ENCODE measurements at regions not wholly inside any gene's neighbourhood (a gene's known extent, or its start where the extent isn't known, plus 50 kb on each side); places are given as distances from the start of the nearest gene placed in this dataset.

- Histone ChIP-seq H2AFZ (ENCODE audit: low read depth, low read length) (no peak overlapping the region), H3K27ac (ENCODE audit: low read depth, low read length) (no peak overlapping the region), H3K79me2 (ENCODE audit: insufficient read depth, low read length) (no peaks in the 10 kb centered on the region), H3K4me1 (ENCODE audit: insufficient read depth, low read length) (no peaks in the 10 kb centered on the region), H3K27me3 (ENCODE audit: insufficient read depth, low read length) (peaks cover 2% of the 10 kb centered on the region), H3K9me3 (ENCODE audit: insufficient read depth, low read depth, low read length) (no peaks in the 10 kb centered on the region), H3K4me3 (ENCODE audit: insufficient read depth, low read depth, low read length) (no peak overlapping the region), H4K20me1 (ENCODE audit: insufficient read depth, low read length) (no peaks in the 10 kb centered on the region), H3K9ac (ENCODE audit: low read length) (no peak overlapping the region), H3K36me3 (ENCODE audit: insufficient read depth, low read length) (no peaks in the 10 kb centered on the region), H3K4me2 (ENCODE audit: low read length) (no peak overlapping the region)
- no peak for TF ChIP-seq EZH2 (IDR thresholded peaks at IDR 0.05; ENCODE audit: insufficient read depth, low read length)
- TF ChIP-seq, protein P1, sequence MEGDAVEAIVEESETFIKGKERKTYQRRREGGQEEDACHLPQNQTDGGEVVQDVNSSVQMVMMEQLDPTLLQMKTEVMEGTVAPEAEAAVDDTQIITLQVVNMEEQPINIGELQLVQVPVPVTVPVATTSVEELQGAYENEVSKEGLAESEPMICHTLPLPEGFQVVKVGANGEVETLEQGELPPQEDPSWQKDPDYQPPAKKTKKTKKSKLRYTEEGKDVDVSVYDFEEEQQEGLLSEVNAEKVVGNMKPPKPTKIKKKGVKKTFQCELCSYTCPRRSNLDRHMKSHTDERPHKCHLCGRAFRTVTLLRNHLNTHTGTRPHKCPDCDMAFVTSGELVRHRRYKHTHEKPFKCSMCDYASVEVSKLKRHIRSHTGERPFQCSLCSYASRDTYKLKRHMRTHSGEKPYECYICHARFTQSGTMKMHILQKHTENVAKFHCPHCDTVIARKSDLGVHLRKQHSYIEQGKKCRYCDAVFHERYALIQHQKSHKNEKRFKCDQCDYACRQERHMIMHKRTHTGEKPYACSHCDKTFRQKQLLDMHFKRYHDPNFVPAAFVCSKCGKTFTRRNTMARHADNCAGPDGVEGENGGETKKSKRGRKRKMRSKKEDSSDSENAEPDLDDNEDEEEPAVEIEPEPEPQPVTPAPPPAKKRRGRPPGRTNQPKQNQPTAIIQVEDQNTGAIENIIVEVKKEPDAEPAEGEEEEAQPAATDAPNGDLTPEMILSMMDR (IDR thresholded peaks at IDR 0.05; ENCODE audit: insufficient read depth, low read depth, low read length), result no peak
- H3K36me3 Mint-ChIP-seq (ENCODE audit: low read depth, unreplicated experiment), result no peaks in the 10 kb centered on the region
- no peak overlapping the region for H3K4me3 Mint-ChIP-seq (ENCODE audit: unreplicated experiment)
- DNase-seq (ENCODE audit: low read depth), result no peak
- no peak for FAIRE-seq
- H3K4me1 Mint-ChIP-seq (ENCODE audit: low read depth, unreplicated experiment), result peaks cover 5% of the 10 kb centered on the region
- H3K9me3 Mint-ChIP-seq (ENCODE audit: unreplicated experiment), result no peaks in the 10 kb centered on the region
- no peak overlapping the region for H3K27ac Mint-ChIP-seq (ENCODE audit: unreplicated experiment)
- H3K27me3 Mint-ChIP-seq (ENCODE audit: low read depth, unreplicated experiment), result peaks cover 5% of the 10 kb centered on the region
Observed at GRCh38 chr10:7493996-7494395, 83.2 kb upstream of the SFMBT2 start.

DNA sequence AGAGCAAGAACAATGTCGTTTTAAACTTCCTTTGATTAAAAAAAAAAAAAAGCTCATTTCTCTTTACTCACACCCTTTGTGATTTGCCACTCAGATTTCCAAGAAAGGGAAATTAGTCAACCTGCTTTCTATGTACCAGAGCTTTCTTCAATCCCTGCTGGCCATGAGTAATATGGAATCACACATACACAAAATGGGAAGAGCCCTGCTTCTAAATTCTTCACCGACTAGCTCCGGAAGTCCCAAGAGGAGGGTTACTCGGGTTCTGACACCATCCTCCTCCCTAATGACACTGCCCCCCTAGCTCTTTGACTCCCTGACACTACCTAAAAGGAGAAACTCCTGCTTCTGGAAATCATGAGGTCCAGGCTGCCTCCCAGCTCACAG, 81.8 kb upstream of the SFMBT2 start:
- no peaks in the 10 kb centered on the region for H3K9me3 ChIP-seq (ENCODE audit: insufficient read depth, low read depth, low read length)
- no peaks in the 10 kb centered on the region for H3K36me3 Mint-ChIP-seq (ENCODE audit: low read depth, unreplicated experiment)
- no peak overlapping the region for H3K9ac ChIP-seq (ENCODE audit: low read length)
- no peak overlapping the region for H3K4me3 ChIP-seq (ENCODE audit: insufficient read depth, low read depth, low read length)
- no peaks in the 10 kb centered on the region for H4K20me1 ChIP-seq (ENCODE audit: insufficient read depth, low read length)
- peak overlapping the region; percentile 35 for H3K4me3 Mint-ChIP-seq (ENCODE audit: unreplicated experiment)
- no peaks in the 10 kb centered on the region for H3K36me3 ChIP-seq (ENCODE audit: insufficient read depth, low read length)
- FAIRE-seq, result no peak
- no peak for TF ChIP-seq EZH2 (IDR thresholded peaks at IDR 0.05; ENCODE audit: insufficient read depth, low read length)
- TF ChIP-seq, protein P1 (IDR thresholded peaks at IDR 0.05; ENCODE audit: insufficient read depth, low read depth, low read length), result no peak
- peaks cover 5% of the 10 kb centered on the region for H3K27me3 Mint-ChIP-seq (ENCODE audit: low read depth, unreplicated experiment)
- no peak for DNase-seq (ENCODE audit: low read depth)
- H3K27me3 ChIP-seq (ENCODE audit: insufficient read depth, low read length), result peaks cover 2% of the 10 kb centered on the region
- H3K4me2 ChIP-seq (ENCODE audit: low read length), result no peak overlapping the region
- no peaks in the 10 kb centered on the region for H3K9me3 Mint-ChIP-seq (ENCODE audit: unreplicated experiment)
- H3K4me1 ChIP-seq (ENCODE audit: insufficient read depth, low read length), result no peaks in the 10 kb centered on the region
- H3K79me2 ChIP-seq (ENCODE audit: insufficient read depth, low read length), result no peaks in the 10 kb centered on the region
- H2AFZ ChIP-seq (ENCODE audit: low read depth, low read length), result no peak overlapping the region
- no peak overlapping the region for H3K27ac ChIP-seq (ENCODE audit: low read depth, low read length)
- H3K4me1 Mint-ChIP-seq (ENCODE audit: low read depth, unreplicated experiment), result peaks cover 11% of the 10 kb centered on the region
- no peak overlapping the region for H3K27ac Mint-ChIP-seq (ENCODE audit: unreplicated experiment)

GRCh38 chr10:7491949-7492659, 81.3 kb upstream of the SFMBT2 start:
- no peak overlapping the region for H3K9ac ChIP-seq (ENCODE audit: low read length)
- H3K27ac ChIP-seq (ENCODE audit: low read depth, low read length), result no peak overlapping the region
- Mint-ChIP-seq H3K4me1 (ENCODE audit: low read depth, unreplicated experiment) (peaks cover 11% of the 10 kb centered on the region), H3K4me3 (ENCODE audit: unreplicated experiment) (no peak overlapping the region), H3K27me3 (ENCODE audit: low read depth, unreplicated experiment) (peaks cover 5% of the 10 kb centered on the region), H3K27ac (ENCODE audit: unreplicated experiment) (no peak overlapping the region), H3K9me3 (ENCODE audit: unreplicated experiment) (no peaks in the 10 kb centered on the region), H3K36me3 (ENCODE audit: low read depth, unreplicated experiment) (no peaks in the 10 kb centered on the region)
- no peaks in the 10 kb centered on the region for H3K9me3 ChIP-seq (ENCODE audit: insufficient read depth, low read depth, low read length)
- H3K79me2 ChIP-seq (ENCODE audit: insufficient read depth, low read length), result no peaks in the 10 kb centered on the region
- no peak overlapping the region for H2AFZ ChIP-seq (ENCODE audit: low read depth, low read length)
- no peaks in the 10 kb centered on the region for H4K20me1 ChIP-seq (ENCODE audit: insufficient read depth, low read length)
- H3K4me1 ChIP-seq (ENCODE audit: insufficient read depth, low read length), result no peaks in the 10 kb centered on the region
- no peak overlapping the region for H3K4me2 ChIP-seq (ENCODE audit: low read length)
- TF ChIP-seq, protein P1 (IDR thresholded peaks at IDR 0.05; ENCODE audit: insufficient read depth, low read depth, low read length), result no peak
- no peak for TF ChIP-seq EZH2 (IDR thresholded peaks at IDR 0.05; ENCODE audit: insufficient read depth, low read length)
- FAIRE-seq (no peak), DNase-seq (ENCODE audit: low read depth) (no peak)
- peaks cover 2% of the 10 kb centered on the region for H3K27me3 ChIP-seq (ENCODE audit: insufficient read depth, low read length)
- no peaks in the 10 kb centered on the region for H3K36me3 ChIP-seq (ENCODE audit: insufficient read depth, low read length)
- no peak overlapping the region for H3K4me3 ChIP-seq (ENCODE audit: insufficient read depth, low read depth, low read length)
